ENCODE measurements at regions not wholly inside any gene's neighbourhood (a gene's known extent, or its start where the extent isn't known, plus 50 kb on each side); places are given as distances from the start of the nearest gene placed in this dataset.

DNA sequence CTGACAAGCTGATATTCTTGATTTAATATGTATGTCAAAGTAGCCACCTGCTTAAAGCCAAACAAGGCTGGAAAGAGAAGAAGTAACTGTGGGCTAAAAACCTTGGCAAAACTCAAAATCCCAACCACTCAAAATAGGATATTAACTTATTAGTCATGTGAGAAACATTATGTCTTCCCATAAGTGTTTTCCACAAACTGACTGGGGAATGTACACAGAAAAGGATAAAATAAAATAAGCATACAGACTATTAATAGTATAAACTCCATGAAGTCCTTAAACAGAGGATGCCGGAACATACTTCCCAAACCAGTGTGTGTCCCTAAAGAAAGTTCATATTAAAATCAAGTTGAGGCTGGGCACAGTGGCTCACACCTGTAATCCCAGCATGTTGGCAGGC is 263.7 kb upstream of the THBS1 start:
- peaks cover 0 to 1% (median 0%) of the 10 kb centered on the region in 4 experiments; a peak in 1 of 7 replicates for H3K27me3 ChIP-seq (replicated peaks in 1 of 4; ENCODE audit: control insufficient read depth in 3 of 4, extremely low read depth in 1 of 4, insufficient read depth in 3 of 4, low read length in 3 of 4)
- DNase-seq (ENCODE audit: low read depth in 1 of 2, low spot score in 2 of 2), result no peak
- ChIA-PET CTCF (ENCODE audit: partially characterized antibody) (interaction anchor here (1.6 kb wide), 1 partner anchor 14 kb away, joined by 3 read pairs; no protein-coding TSS in a partner anchor), POLR2A (ENCODE audit: partially characterized antibody) (no interaction called here)
- H4K91ac ChIP-seq (replicated peaks; ENCODE audit: insufficient read length, low read length), result no peak overlapping the region
- H3K23me2 ChIP-seq (ENCODE audit: low read depth, low read length), result no peaks in the 10 kb centered on the region; the same call in 1 of the 2 replicates
- H3K27ac ChIP-seq (ENCODE audit: low read depth, low read length), result no peak overlapping the region
- H3K9me3 ChIP-seq (ENCODE audit: insufficient read depth in 2 of 2, low read depth in 1 of 2, low read length in 1 of 2), result peaks cover 6 to 7% of the 10 kb centered on the region in 2 experiments; a peak in 2 of 4 replicates
- no peak overlapping the region for H3K23ac ChIP-seq (ENCODE audit: insufficient read length)
- H2BK120ac ChIP-seq (replicated peaks; ENCODE audit: low read depth, low read length), result no peak overlapping the region
- H3K36me3 ChIP-seq (ENCODE audit: control insufficient read depth in 2 of 4, insufficient read depth in 4 of 4, low read length in 3 of 4), result no peaks in the 10 kb centered on the region
- FAIRE-seq, result no peak
- no peaks in the 10 kb centered on the region for H3K79me1 ChIP-seq (ENCODE audit: low read depth, low read length)
- no peak overlapping the region for H3K4me2 ChIP-seq (ENCODE audit: insufficient read depth in 1 of 2, low read depth in 2 of 2, low read length in 2 of 2)
- no peak overlapping the region for H3K9ac ChIP-seq (replicated peaks in 1 of 4; ENCODE audit: extremely low read depth in 1 of 4, low read depth in 3 of 4, low read length in 3 of 4)
- no peak overlapping the region for H3K18ac ChIP-seq (ENCODE audit: extremely low read depth, low read length)
- H2AK5ac ChIP-seq (ENCODE audit: low read depth, low read length), result no peak overlapping the region
- no peak overlapping the region for H2AFZ ChIP-seq (ENCODE audit: low read length)
- H3K4me3 ChIP-seq (ENCODE audit: extremely low read depth in 1 of 4, insufficient read depth in 2 of 4, low read depth in 3 of 4, low read length in 4 of 4), result no peak overlapping the region
- no peak overlapping the region for H2BK12ac ChIP-seq (ENCODE audit: low read depth, low read length)
- H2BK15ac ChIP-seq (ENCODE audit: low read length), result no peak overlapping the region
- 87% methylated on average over 1 of the region's 1 CpG; no CpG with 5 or more reads in 1 of the 2 experiments for WGBS, 2 experiments (ENCODE audit: extremely low coverage in 1 of 2, insufficient coverage in 1 of 2, insufficient read length in 1 of 2, insufficient replicate concordance in 2 of 2, low coverage in 1 of 2, low lambda C conversion rate in 2 of 2, missing lambda C conversion rate in 1 of 2)
- H4K20me1 ChIP-seq (replicated peaks in 1 of 2; ENCODE audit: control insufficient read depth in 1 of 2, insufficient read depth in 2 of 2, low read length in 2 of 2), result no peaks in the 10 kb centered on the region
- H3K4me1 ChIP-seq (replicated peaks in 1 of 4; ENCODE audit: control insufficient read depth in 3 of 4, insufficient read depth in 4 of 4, low read length in 3 of 4), result no peaks in the 10 kb centered on the region
- H4K8ac ChIP-seq (ENCODE audit: extremely low read depth, insufficient read depth, low read length), result no peak overlapping the region
- H3K4ac ChIP-seq (replicated peaks; ENCODE audit: insufficient read length, low read depth, low read length), result no peak overlapping the region
- no peak overlapping the region for H2BK5ac ChIP-seq (ENCODE audit: low read depth, low read length)
- no peak overlapping the region for H2BK20ac ChIP-seq (ENCODE audit: low read length)
- no peak overlapping the region for H3K14ac ChIP-seq (ENCODE audit: insufficient read length)
- H4K5ac ChIP-seq (ENCODE audit: insufficient read length, low read depth, low read length), result no peak overlapping the region
- H3K56ac ChIP-seq (replicated peaks; ENCODE audit: insufficient read length, low read depth, low read length), result no peak overlapping the region
- H3K79me2 ChIP-seq (ENCODE audit: control insufficient read depth in 1 of 2, insufficient read depth in 2 of 2, low read length in 2 of 2), result no peaks in the 10 kb centered on the region
- TF ChIP-seq BACH1 (IDR thresholded peaks at IDR 0.05; ENCODE audit: low read length), result no peak
- TF ChIP-seq, protein P1, sequence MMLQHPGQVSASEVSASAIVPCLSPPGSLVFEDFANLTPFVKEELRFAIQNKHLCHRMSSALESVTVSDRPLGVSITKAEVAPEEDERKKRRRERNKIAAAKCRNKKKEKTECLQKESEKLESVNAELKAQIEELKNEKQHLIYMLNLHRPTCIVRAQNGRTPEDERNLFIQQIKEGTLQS (IDR thresholded peaks at IDR 0.05; ENCODE audit: insufficient read depth, low read depth, low read length), result no peak
- TF ChIP-seq CHD2 (IDR thresholded peaks at IDR 0.05; ENCODE audit: low read length), result no peak
- TF ChIP-seq, protein P2, sequence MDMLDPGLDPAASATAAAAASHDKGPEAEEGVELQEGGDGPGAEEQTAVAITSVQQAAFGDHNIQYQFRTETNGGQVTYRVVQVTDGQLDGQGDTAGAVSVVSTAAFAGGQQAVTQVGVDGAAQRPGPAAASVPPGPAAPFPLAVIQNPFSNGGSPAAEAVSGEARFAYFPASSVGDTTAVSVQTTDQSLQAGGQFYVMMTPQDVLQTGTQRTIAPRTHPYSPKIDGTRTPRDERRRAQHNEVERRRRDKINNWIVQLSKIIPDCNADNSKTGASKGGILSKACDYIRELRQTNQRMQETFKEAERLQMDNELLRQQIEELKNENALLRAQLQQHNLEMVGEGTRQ (IDR thresholded peaks at IDR 0.05; ENCODE audit: low read length), result no peak
- TF ChIP-seq CTBP2 (IDR thresholded peaks at IDR 0.05; ENCODE audit: borderline replicate concordance, insufficient read depth, insufficient read length, low read length), result no peak
- TF ChIP-seq ASH2L (IDR thresholded peaks at IDR 0.05; ENCODE audit: low read length), result no peak
- no peak for TF ChIP-seq EZH2 (IDR thresholded peaks at IDR 0.05; ENCODE audit: low read depth, low read length, severe bottlenecking)
- no peak for TF ChIP-seq TBP (IDR thresholded peaks at IDR 0.05; ENCODE audit: low read depth, low read length)
- TF ChIP-seq SP4 (IDR thresholded peaks at IDR 0.05; ENCODE audit: low read length), result no peak
- no peak for TF ChIP-seq ATF2 (IDR thresholded peaks at IDR 0.05; ENCODE audit: low read length)
- TF ChIP-seq PHF8 (conservative IDR thresholded peaks at IDR 0.05; ENCODE audit: low read depth, low read length), result no peak
- no peak for TF ChIP-seq SP1 (IDR thresholded peaks at IDR 0.05; ENCODE audit: low read depth, low read length)
